NB4 (cell line): ENCODE measurements at regions not wholly inside any gene's neighbourhood (a gene's known extent, or its start where the extent isn't known, plus 50 kb on each side); places are given as distances from the start of the nearest gene placed in this dataset.

Source experiments
- MYC ChIP-seq: IDR thresholded peaks from 2 replicates; pipeline ENCODE4 v1.6.1; 2011; ENCODE audit warnings: low read depth, low read length
- POLR2A ChIP-seq: IDR thresholded peaks from 2 replicates; pipeline ENCODE4 v1.6.1; 2011; ENCODE audit warnings: mild to moderate bottlenecking; ENCODE audit not compliant: insufficient read length; ENCODE audit errors: extremely low read depth
- TF ChIP-seq, protein P1 (sequence below): IDR thresholded peaks from one replicate; pipeline ENCODE4 v1.5.1; 2012; ENCODE audit warnings: low read depth, low read length
- TF ChIP-seq, protein P2 (sequence below): IDR thresholded peaks from 2 replicates; pipeline ENCODE4 v1.6.1; 2011; ENCODE audit warnings: low read depth, low read length

DNA sequence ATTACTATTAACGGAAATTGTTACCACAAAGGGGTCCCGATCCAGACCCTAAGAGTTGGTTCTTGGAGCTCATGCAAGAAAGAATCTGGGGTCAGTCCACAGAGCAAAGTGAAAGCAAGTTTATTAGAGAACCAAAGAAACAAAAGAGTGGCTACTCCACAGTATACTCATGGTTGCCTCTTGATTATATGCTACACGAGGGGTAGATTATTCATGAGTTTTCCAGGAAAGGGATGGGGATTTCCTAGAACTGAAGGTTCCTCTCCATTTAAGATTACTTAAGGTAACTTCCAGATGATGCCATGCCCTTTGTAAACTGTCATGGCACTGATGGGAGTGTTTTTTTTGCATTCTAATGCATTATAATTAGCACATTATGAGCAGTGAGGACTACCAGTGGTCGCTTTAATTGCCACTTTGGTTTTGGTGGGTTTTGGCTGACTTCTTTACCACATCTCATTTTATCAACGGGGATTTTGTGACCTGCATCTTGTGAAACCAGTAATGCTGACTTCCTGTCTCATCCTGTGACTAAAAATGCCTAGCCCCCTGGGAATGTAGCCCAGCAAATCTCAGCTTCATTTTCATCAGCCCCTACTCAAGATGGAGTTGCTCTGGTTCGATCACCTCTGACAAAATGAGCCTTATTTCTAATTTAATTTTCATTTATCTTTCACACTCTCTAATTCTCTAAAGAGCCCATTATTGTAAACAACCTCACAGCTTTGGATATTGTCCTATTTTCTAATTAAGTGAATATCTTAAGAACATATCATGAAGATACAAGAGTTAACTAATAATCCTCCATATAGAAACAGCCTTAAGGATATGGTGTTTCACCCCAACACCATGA, 336.3 kb downstream of the RASEF start:
- TF ChIP-seq, protein P1, sequence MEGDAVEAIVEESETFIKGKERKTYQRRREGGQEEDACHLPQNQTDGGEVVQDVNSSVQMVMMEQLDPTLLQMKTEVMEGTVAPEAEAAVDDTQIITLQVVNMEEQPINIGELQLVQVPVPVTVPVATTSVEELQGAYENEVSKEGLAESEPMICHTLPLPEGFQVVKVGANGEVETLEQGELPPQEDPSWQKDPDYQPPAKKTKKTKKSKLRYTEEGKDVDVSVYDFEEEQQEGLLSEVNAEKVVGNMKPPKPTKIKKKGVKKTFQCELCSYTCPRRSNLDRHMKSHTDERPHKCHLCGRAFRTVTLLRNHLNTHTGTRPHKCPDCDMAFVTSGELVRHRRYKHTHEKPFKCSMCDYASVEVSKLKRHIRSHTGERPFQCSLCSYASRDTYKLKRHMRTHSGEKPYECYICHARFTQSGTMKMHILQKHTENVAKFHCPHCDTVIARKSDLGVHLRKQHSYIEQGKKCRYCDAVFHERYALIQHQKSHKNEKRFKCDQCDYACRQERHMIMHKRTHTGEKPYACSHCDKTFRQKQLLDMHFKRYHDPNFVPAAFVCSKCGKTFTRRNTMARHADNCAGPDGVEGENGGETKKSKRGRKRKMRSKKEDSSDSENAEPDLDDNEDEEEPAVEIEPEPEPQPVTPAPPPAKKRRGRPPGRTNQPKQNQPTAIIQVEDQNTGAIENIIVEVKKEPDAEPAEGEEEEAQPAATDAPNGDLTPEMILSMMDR, result no peak
- TF ChIP-seq POLR2A, result no peak
- TF ChIP-seq, protein P2, sequence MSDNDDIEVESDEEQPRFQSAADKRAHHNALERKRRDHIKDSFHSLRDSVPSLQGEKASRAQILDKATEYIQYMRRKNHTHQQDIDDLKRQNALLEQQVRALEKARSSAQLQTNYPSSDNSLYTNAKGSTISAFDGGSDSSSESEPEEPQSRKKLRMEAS, result no peak
- TF ChIP-seq MYC, result no peak
